ENCODE measurements at regions not wholly inside any gene's neighbourhood (a gene's known extent, or its start where the extent isn't known, plus 50 kb on each side); places are given as distances from the start of the nearest gene placed in this dataset.

DNA sequence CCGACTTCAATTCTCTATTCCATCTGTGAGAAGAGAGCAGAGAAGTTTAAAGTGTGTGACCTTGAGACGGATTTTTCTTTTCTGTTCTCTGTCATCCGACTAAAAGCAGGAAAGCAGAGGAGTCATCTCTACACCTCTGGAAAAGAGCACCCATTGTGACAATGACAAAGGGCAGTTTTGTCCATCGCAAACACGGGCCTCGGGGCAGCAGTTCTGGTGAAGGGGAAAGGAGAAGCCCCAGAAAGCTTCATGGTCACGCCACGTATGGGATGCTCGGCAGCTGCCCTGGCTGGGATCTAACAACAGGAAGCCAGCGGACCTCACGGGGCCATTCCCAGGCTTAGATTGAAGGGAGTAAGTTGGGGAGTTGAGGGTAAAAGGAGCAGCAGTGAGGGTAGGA is 52.0 kb upstream of the HBS1L start:
- no peaks in the 10 kb centered on the region for H3K4me1 ChIP-seq
- no peak for DNase-seq
- no peaks in the 10 kb centered on the region for H3K27me3 ChIP-seq
- no peaks in the 10 kb centered on the region for H3K9me3 ChIP-seq
- TF ChIP-seq POLR2A (IDR thresholded peaks at IDR 0.05): no peak
- TF ChIP-seq CTCF (IDR thresholded peaks at IDR 0.05): no peak
- intact Hi-C loops (cut with DNase I): no loop called here
- WGBS, 2 donors: 89 to 92% methylated on average over 11 of the region's 11 CpGs
- no peaks in the 10 kb centered on the region for H3K36me3 ChIP-seq
- H3K27ac ChIP-seq: no peak overlapping the region
- H3K4me3 ChIP-seq: no peak overlapping the region

GRCh38 chr6:135105710-135106109 is 51.1 kb upstream of the HBS1L start:
- Histone ChIP-seq H3K27me3 (no peaks in the 10 kb centered on the region), H3K4me3 (no peak overlapping the region), H3K4me1 (no peaks in the 10 kb centered on the region), H3K9me3 (no peaks in the 10 kb centered on the region), H3K27ac (no peak overlapping the region), H3K36me3 (no peaks in the 10 kb centered on the region)
- DNase-seq: no peak
- TF ChIP-seq CTCF (IDR thresholded peaks at IDR 0.05) (no peak), POLR2A (IDR thresholded peaks at IDR 0.05) (no peak)
- intact Hi-C loops (cut with DNase I): no loop called here
- 85 to 91% methylated on average over 2 of the region's 2 CpGs for WGBS, 2 donors

GRCh38 chr6:135105299-135105698 is 50.7 kb upstream of the HBS1L start:
- WGBS, 2 donors: 75 to 81% methylated on average over 3 of the region's 3 CpGs
- H3K27ac ChIP-seq: no peak overlapping the region
- no peaks in the 10 kb centered on the region for H3K36me3 ChIP-seq
- no peaks in the 10 kb centered on the region for H3K27me3 ChIP-seq
- intact Hi-C loops (cut with DNase I): no loop called here
- H3K4me1 ChIP-seq: no peaks in the 10 kb centered on the region
- no peaks in the 10 kb centered on the region for H3K9me3 ChIP-seq
- H3K4me3 ChIP-seq: no peak overlapping the region
- DNase-seq: no peak
- TF ChIP-seq CTCF (IDR thresholded peaks at IDR 0.05): no peak
- TF ChIP-seq POLR2A (IDR thresholded peaks at IDR 0.05): no peak

All from esophagus squamous epithelium (tissue), 5 donors.